Thymus (tissue), 11 donors: ENCODE measurements at regions not wholly inside any gene's neighbourhood (a gene's known extent, or its start where the extent isn't known, plus 50 kb on each side); places are given as distances from the start of the nearest gene placed in this dataset.

Source experiments
- DNase-seq, 9 donors: peaks; one replicate each; pipeline ENCODE4 v3.0.0-alpha.2; 2013; ENCODE audit warnings: low spot score in 9 of 9, low read depth in 6 of 9, missing footprints in 1 of 9
- H3K27ac ChIP-seq, 2 donors: one replicate each; pipeline ENCODE4 v1.5.1; 2013; ENCODE audit warnings: control low read depth in 1 of 2, low read depth in 1 of 2, low read length in 1 of 2, mild to moderate bottlenecking in 1 of 2, moderate library complexity in 1 of 2
- H3K27me3 ChIP-seq, 2 donors: one replicate each; pipeline ENCODE4 v1.5.1; 2013; ENCODE audit warnings: low read length in 1 of 2; ENCODE audit not compliant: control insufficient read depth in 2 of 2, insufficient read depth in 1 of 2
- H3K36me3 ChIP-seq, 2 donors: one replicate each; pipeline ENCODE4 v1.5.1; 2013; ENCODE audit warnings: low read length in 1 of 2, mild to moderate bottlenecking in 1 of 2, moderate library complexity in 1 of 2; ENCODE audit not compliant: control insufficient read depth in 2 of 2, insufficient read depth in 2 of 2
- H3K4me1 ChIP-seq, 2 donors: one replicate each; pipeline ENCODE4 v1.5.1; 2013; ENCODE audit warnings: low read length in 2 of 2; ENCODE audit not compliant: control insufficient read depth in 2 of 2, insufficient read depth in 2 of 2
- H3K4me3 ChIP-seq, 2 donors: one replicate each; pipeline ENCODE4 v1.5.1; 2013; ENCODE audit warnings: low read length in 2 of 2, control low read depth in 1 of 2, mild to moderate bottlenecking in 1 of 2
- H3K9me3 ChIP-seq, 2 donors: one replicate each; pipeline ENCODE4 v1.5.1; 2013; ENCODE audit warnings: low read length in 1 of 2, mild to moderate bottlenecking in 1 of 2; ENCODE audit not compliant: control insufficient read depth in 2 of 2, insufficient read depth in 1 of 2
- WGBS: extraction: QIAGEN DNeasy Blood & Tissue Kit; methylation state at CpG from one replicate; pipeline ENCODE4 v1.1.7; 2013; 5-methylcytosine and 5-hydroxymethylcytosine counted together
- donor health status: healthy.

DNA sequence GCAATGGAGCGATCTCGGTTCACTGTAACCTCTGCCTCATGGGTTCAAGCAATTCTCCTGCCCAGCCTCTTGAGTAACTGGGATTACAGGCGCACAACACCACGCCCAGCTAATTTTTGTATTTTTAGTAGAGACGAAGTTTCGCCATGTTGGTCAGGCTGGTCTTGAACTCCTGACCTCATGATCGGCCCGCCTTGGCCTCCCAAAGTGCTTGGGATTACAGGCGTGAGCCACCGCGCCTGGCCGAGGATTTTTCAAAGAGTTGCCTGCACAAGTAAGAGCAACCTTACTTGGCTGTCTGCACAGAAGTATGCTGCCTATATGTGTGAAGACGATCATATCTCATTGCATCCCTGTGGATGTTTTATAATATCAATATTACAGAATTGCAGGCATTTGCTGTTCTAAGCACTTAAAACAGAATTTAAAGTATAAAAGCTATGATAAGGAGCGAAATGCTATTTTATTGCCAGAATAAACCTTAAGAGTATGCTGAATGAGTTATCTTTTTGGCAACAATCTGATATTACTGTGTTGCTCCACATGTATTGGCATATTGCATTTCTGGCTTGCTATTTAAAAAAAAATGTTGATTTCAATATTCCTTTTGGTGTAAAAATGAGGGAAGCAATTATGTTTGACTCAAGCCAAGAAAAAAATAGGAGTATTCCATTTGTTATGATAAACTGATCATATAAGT, 379.4 kb upstream of the SEMA3D start:
- no peaks in the 10 kb centered on the region for H3K27me3 ChIP-seq
- H3K27ac ChIP-seq: no peak overlapping the region
- H3K4me1 ChIP-seq: no peaks in the 10 kb centered on the region
- DNase-seq: no peak
- H3K9me3 ChIP-seq: no peaks in the 10 kb centered on the region
- H3K36me3 ChIP-seq: no peaks in the 10 kb centered on the region
- 96% methylated on average over 14 of the region's 14 CpGs for WGBS
- H3K4me3 ChIP-seq: no peak overlapping the region

DNA sequence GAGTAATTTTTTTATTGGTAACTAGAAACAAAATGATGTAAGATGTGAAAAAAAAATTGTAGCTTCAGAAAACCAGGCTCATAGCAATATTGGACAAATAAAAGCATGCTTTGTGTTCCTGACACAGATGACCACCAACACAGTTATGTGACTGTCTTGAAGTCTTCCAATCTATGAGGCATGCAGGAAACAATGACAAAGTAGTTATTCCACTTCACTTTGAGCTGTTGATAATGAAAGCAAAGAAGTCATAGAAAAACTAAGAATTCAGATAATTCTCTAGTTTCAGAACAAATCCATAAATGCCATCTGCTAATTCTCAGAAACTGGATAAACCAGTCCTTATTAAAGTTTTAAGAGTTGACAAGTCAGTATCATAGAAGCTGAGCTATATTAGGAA, 378.4 kb upstream of the SEMA3D start:
- no peaks in the 10 kb centered on the region for H3K27me3 ChIP-seq
- H3K9me3 ChIP-seq: no peaks in the 10 kb centered on the region
- no peak overlapping the region for H3K4me3 ChIP-seq
- no peak for DNase-seq
- H3K4me1 ChIP-seq: no peaks in the 10 kb centered on the region
- no peaks in the 10 kb centered on the region for H3K36me3 ChIP-seq
- H3K27ac ChIP-seq: no peak overlapping the region

DNA sequence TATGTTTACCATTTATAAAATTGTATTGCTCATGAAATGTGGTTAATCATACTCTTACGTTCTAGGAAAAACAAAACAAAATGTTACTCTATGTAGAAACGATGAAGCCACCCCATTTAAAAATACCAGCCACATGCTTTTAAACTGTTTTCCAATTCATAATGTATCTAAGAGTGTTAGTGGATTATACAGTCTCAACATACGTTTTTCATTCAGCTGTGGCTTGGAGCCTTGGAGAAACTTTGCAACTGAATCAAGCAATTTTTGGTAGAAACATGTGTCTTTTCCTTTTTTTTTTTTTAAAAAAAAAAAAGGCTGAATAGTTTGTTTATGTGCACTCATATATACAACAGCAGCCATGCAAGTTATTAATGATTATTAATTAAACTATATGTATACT, 378.0 kb upstream of the SEMA3D start:
- Histone ChIP-seq H3K9me3 (no peaks in the 10 kb centered on the region), H3K36me3 (no peaks in the 10 kb centered on the region), H3K27me3 (no peaks in the 10 kb centered on the region), H3K4me1 (no peaks in the 10 kb centered on the region), H3K4me3 (no peak overlapping the region), H3K27ac (no peak overlapping the region)
- DNase-seq: no peak
- 88% methylated on average over 3 of the region's 3 CpGs for whole genome bisulfite sequencing

DNA sequence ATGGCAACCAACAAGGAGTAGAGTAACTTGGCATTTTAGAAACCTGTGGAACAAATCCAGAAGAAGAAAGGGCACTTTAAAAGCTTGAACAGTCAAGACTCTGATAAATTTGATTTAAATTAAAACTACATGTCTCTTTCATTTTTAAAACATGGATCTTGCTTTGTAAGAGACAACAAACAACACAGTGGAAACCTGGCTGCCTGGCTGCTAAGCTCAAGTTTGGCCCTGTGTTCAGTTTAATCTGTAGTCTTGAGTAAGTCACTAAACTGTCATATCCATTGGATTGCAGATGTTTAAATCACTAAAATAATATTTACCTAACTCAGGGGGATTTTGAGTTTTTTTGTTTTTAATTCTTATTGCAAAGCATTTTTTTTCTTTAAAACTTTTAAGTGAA, 374.9 kb upstream of the SEMA3D start:
- Histone ChIP-seq H3K36me3 (no peaks in the 10 kb centered on the region), H3K9me3 (no peaks in the 10 kb centered on the region), H3K4me1 (no peaks in the 10 kb centered on the region), H3K27ac (no peak overlapping the region), H3K27me3 (no peaks in the 10 kb centered on the region), H3K4me3 (no peak overlapping the region)
- DNase-seq: no peak

DNA sequence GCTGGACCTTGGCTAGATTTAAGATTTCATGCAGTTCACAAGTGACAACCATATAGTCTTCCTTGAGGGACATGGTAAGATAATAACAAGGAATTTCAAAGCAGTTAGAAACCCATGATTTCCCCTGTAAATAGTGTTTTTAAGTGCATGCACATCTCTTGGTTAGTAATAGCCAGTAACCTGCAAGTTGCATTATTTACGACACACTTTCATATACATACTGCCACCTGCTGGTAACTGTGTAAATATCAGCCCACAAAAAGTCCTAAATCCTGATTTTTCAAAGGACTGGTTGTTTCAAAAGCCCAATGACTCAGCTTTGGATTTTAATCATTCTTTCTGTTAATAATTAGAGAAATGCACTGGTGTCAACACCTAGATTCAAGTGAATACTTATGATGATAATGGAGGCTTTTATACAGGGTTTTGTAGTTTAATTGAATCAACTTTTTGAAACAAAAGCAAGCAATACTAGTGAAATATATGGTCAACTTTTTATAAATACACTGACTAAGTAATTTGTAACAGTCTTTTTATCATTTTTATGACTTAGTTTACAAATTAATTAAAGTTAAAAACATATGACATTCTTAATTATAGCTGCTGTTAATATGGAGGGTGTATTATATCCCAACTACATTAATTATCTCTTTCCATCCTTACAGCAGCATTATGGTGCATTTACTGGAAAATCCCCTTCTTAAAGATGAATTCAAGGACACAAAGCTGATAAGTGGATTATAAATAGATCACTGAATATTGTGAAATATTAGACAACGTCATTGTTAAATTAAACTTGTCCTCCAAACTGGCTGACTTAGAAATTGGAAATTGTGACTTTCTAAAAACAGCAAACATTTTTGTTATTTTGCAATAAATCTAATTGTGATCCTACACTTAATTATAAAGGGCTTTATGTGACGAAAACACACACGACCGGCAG, 367.7 kb upstream of the SEMA3D start:
- Histone ChIP-seq H3K9me3 (no peaks in the 10 kb centered on the region), H3K27ac (no peak overlapping the region), H3K27me3 (no peaks in the 10 kb centered on the region), H3K4me3 (no peak overlapping the region), H3K4me1 (no peaks in the 10 kb centered on the region), H3K36me3 (no peaks in the 10 kb centered on the region)
- DNase-seq: peak in 8 of 9 donors; percentile 4 to 44 (median 9)
- 79% methylated on average over 5 of the region's 5 CpGs for WGBS

DNA sequence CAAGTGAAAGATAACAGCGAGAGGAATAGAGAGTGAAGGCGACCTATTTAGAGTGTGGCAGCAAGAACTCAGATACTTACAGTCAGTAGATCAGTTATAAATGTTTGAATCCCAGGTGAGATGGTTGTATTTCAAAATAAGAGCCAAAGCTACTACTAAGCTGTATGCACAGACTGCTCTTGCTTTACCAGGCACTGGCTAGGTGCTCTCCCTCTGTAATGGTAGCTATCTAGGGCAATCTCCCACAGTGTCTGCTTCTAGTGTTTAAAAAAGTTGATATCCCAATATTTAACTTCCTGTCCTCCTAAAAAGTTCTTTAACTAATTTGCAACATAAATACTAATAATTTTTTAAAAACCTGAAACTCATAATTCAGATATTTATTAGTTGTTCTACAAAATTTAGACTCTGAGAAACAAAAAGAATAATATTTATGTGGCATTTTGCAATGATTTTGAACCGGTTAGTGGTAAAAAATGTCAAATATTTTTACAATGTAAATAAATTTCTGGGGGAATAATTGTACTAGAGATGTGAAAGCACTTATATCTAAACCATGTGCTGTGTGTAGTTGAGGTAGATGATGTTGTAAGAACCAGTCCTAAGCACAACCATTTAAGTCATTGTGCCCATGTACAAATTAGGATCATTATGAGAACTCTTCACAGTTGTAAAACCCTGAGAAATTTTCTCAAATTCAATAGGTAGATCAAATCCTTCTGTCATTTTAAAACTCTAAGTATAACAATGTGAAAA, 349.3 kb upstream of the SEMA3D start:
- no peaks in the 10 kb centered on the region for H3K36me3 ChIP-seq
- DNase-seq: no peak
- no peaks in the 10 kb centered on the region for H3K27me3 ChIP-seq
- 94% methylated on average over 3 of the region's 3 CpGs for WGBS
- H3K27ac ChIP-seq: no peak overlapping the region
- H3K9me3 ChIP-seq: no peaks in the 10 kb centered on the region
- no peak overlapping the region for H3K4me3 ChIP-seq
- H3K4me1 ChIP-seq: no peaks in the 10 kb centered on the region

DNA sequence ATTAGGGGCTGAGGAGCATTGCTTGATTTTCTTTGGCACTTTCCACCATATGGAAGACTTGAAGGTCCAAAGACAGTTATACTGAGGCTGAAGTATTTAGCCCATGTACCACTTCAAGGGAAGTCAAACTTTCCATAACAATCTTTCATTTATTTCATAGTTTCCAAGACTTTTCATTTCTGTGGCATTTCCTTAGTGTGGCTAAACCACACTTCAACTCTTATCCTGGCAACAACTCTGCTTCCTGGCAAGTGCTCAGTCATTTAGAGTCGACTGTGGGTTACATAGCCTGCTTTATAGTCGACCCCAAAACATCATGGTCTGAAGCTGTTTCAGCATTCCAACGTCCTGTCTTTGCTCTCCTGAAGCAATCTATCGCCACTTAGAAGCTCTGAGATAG, 343.0 kb upstream of the SEMA3D start:
- WGBS: 42% methylated on average over 4 of the region's 4 CpGs
- H3K27me3 ChIP-seq: no peaks in the 10 kb centered on the region
- DNase-seq: no peak
- H3K4me3 ChIP-seq: no peak overlapping the region
- no peaks in the 10 kb centered on the region for H3K9me3 ChIP-seq
- H3K27ac ChIP-seq: no peak overlapping the region
- H3K36me3 ChIP-seq: no peaks in the 10 kb centered on the region
- no peaks in the 10 kb centered on the region for H3K4me1 ChIP-seq

DNA sequence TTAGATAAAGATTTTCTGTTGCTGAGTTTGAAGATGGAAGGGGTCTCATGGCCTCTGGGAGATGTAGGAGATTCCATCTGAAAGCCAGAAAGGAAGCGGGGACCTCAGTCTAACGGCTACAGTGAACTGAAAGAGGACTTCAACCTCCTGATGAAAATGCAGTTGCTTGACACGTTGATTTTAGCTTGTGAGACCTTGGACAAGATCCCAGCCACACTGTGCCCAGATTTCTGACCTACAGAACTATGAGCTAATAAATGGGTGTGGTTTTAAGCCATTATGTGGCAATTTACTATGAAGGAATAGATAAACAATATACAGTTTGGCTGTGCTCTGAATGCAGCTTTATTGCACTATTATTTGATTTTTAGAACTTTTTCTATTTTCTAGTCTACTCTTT, 342.3 kb upstream of the SEMA3D start:
- no peaks in the 10 kb centered on the region for H3K27me3 ChIP-seq
- no peak overlapping the region for H3K4me3 ChIP-seq
- H3K27ac ChIP-seq: no peak overlapping the region
- no peaks in the 10 kb centered on the region for H3K36me3 ChIP-seq
- no peak for DNase-seq
- 88% methylated on average over 3 of the region's 3 CpGs for WGBS
- no peaks in the 10 kb centered on the region for H3K4me1 ChIP-seq
- no peaks in the 10 kb centered on the region for H3K9me3 ChIP-seq

DNA sequence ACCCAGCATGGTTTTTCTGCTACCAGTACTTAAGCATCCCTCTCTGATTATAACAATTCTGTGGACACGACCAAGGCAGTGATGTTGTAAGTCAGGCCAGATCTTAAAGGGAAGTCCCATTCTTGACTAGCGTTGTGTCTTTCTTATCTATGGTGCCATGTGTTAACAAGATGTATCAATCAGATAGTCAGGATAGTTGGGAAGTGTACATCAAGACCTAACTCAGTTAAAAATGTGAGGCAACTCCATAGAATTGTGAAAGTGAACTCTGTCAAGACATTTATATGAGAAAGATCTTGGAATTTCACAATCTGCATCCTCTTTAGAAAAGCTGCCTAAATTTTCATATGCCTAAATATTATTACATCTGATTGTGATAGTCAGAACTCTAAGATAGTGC, 341.7 kb upstream of the SEMA3D start:
- H3K9me3 ChIP-seq: no peaks in the 10 kb centered on the region
- DNase-seq: no peak
- H3K27me3 ChIP-seq: no peaks in the 10 kb centered on the region
- no peaks in the 10 kb centered on the region for H3K4me1 ChIP-seq
- H3K36me3 ChIP-seq: no peaks in the 10 kb centered on the region
- 81% methylated on average over 2 of the region's 2 CpGs for WGBS
- no peak overlapping the region for H3K4me3 ChIP-seq
- no peak overlapping the region for H3K27ac ChIP-seq
